ENCODE measurements at regions not wholly inside any gene's neighbourhood (a gene's known extent, or its start where the extent isn't known, plus 50 kb on each side); places are given as distances from the start of the nearest gene placed in this dataset.

GRCh38 chr1:37391211-37392011 lies 83.0 kb upstream of the ZC3H12A start:
- DNase-seq (ENCODE audit: low read depth): no peak
- TF ChIP-seq, protein P1, sequence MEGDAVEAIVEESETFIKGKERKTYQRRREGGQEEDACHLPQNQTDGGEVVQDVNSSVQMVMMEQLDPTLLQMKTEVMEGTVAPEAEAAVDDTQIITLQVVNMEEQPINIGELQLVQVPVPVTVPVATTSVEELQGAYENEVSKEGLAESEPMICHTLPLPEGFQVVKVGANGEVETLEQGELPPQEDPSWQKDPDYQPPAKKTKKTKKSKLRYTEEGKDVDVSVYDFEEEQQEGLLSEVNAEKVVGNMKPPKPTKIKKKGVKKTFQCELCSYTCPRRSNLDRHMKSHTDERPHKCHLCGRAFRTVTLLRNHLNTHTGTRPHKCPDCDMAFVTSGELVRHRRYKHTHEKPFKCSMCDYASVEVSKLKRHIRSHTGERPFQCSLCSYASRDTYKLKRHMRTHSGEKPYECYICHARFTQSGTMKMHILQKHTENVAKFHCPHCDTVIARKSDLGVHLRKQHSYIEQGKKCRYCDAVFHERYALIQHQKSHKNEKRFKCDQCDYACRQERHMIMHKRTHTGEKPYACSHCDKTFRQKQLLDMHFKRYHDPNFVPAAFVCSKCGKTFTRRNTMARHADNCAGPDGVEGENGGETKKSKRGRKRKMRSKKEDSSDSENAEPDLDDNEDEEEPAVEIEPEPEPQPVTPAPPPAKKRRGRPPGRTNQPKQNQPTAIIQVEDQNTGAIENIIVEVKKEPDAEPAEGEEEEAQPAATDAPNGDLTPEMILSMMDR (IDR thresholded peaks at IDR 0.05; ENCODE audit: insufficient read depth, low read depth, low read length, missing control alignments): peak; percentile 30
- no peak overlapping the region for H3K4me3 ChIP-seq (ENCODE audit: low read length)

GRCh38 chr1:37392051-37392450 lies 82.3 kb upstream of the ZC3H12A start:
- no peak for DNase-seq (ENCODE audit: low read depth)
- TF ChIP-seq, protein P1 (IDR thresholded peaks at IDR 0.05; ENCODE audit: insufficient read depth, low read depth, low read length, missing control alignments): no peak
- no peak overlapping the region for H3K4me3 ChIP-seq (ENCODE audit: low read length)

- no peak for DNase-seq (ENCODE audit: low read depth)
- TF ChIP-seq, protein P1 (IDR thresholded peaks at IDR 0.05; ENCODE audit: insufficient read depth, low read depth, low read length, missing control alignments): no peak
- no peak overlapping the region for H3K4me3 ChIP-seq (ENCODE audit: low read length)
These were observed 80.9 kb upstream of the ZC3H12A start for GRCh38 chr1:37393173-37394120.

- H3K4me3 ChIP-seq (ENCODE audit: low read length): no peak overlapping the region
- DNase-seq (ENCODE audit: low read depth): no peak
- TF ChIP-seq, protein P1 (IDR thresholded peaks at IDR 0.05; ENCODE audit: insufficient read depth, low read depth, low read length, missing control alignments): no peak
These were observed 79.6 kb upstream of the ZC3H12A start for GRCh38 chr1:37394574-37395464.

GRCh38 chr1:37398096-37398495 lies 76.3 kb upstream of the ZC3H12A start:
- no peak overlapping the region for H3K4me3 ChIP-seq (ENCODE audit: low read length)
- DNase-seq (ENCODE audit: low read depth): no peak
- TF ChIP-seq, protein P1 (IDR thresholded peaks at IDR 0.05; ENCODE audit: insufficient read depth, low read depth, low read length, missing control alignments): no peak

DNA sequence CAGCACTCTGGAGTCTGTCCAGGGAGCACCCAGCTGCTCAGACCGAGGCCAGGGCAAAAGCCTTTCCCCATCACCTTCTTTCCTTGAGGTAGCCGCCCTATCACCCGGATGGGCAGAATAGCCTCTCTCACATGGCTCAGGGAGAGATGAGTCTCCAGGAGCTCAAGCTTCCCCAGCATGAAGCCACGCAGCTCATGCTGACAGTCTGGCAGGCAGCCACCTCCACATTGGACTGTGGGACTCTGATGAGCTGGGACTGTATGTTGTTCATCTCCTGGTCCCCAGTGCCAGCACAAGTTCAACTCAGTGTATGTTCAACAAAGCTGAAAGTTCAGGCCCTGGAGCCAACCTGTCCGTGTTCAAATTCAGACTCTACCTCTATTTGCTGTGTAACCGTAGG lies 75.2 kb upstream of the ZC3H12A start:
- H3K4me3 ChIP-seq (ENCODE audit: low read length): no peak overlapping the region
- TF ChIP-seq, protein P1 (IDR thresholded peaks at IDR 0.05; ENCODE audit: insufficient read depth, low read depth, low read length, missing control alignments): no peak
- no peak for DNase-seq (ENCODE audit: low read depth)
